ENCODE measurements at regions not wholly inside any gene's neighbourhood (a gene's known extent, or its start where the extent isn't known, plus 50 kb on each side); places are given as distances from the start of the nearest gene placed in this dataset.

- ChIA-PET POLR2A (no interaction called here), CTCF (no interaction called here)
Measured at GRCh38 chr16:73368715-73369114, 320.8 kb upstream of the ZFHX3 start.

GRCh38 chr16:73365016-73365551 is 317.2 kb upstream of the ZFHX3 start:
- no peak for TF ChIP-seq CTCF (IDR thresholded peaks at IDR 0.05; ENCODE audit: insufficient read depth, low read length, missing control alignments)
- ChIA-PET CTCF (no interaction called here), POLR2A (no interaction called here)
- H3K4me3 ChIP-seq (ENCODE audit: low read depth, low read length): no peak overlapping the region
- no peak for DNase-seq (ENCODE audit: low read depth, low spot score)

More at GRCh38 chr16:73368715-73369114, 320.8 kb upstream of the ZFHX3 start:
- no peak for TF ChIP-seq CTCF (IDR thresholded peaks at IDR 0.05; ENCODE audit: insufficient read depth, low read length, missing control alignments)
- no peak for DNase-seq (ENCODE audit: low read depth, low spot score)
- H3K4me3 ChIP-seq (ENCODE audit: low read depth, low read length): no peak overlapping the region

GRCh38 chr16:73364413-73364812 is 316.5 kb upstream of the ZFHX3 start:
- ChIA-PET POLR2A (no interaction called here), CTCF (no interaction called here)
- no peak overlapping the region for H3K4me3 ChIP-seq (ENCODE audit: low read depth, low read length)
- no peak for TF ChIP-seq CTCF (IDR thresholded peaks at IDR 0.05; ENCODE audit: insufficient read depth, low read length, missing control alignments)
- DNase-seq (ENCODE audit: low read depth, low spot score): no peak

- ChIA-PET CTCF (no interaction called here), POLR2A (no interaction called here)
- TF ChIP-seq CTCF (IDR thresholded peaks at IDR 0.05; ENCODE audit: insufficient read depth, low read length, missing control alignments): no peak
- no peak for DNase-seq (ENCODE audit: low read depth, low spot score)
- H3K4me3 ChIP-seq (ENCODE audit: low read depth, low read length): no peak overlapping the region
Measured at GRCh38 chr16:73361061-73361460, 313.1 kb upstream of the ZFHX3 start.

- no peak for TF ChIP-seq CTCF (IDR thresholded peaks at IDR 0.05; ENCODE audit: insufficient read depth, low read length, missing control alignments)
- ChIA-PET POLR2A (no interaction called here), CTCF (no interaction called here)
- no peak for DNase-seq (ENCODE audit: low read depth, low spot score)
- no peak overlapping the region for H3K4me3 ChIP-seq (ENCODE audit: low read depth, low read length)
Measured at GRCh38 chr16:73356401-73357079, 308.6 kb upstream of the ZFHX3 start.

GRCh38 chr16:73355981-73356380 is 308.1 kb upstream of the ZFHX3 start:
- no peak for TF ChIP-seq CTCF (IDR thresholded peaks at IDR 0.05; ENCODE audit: insufficient read depth, low read length, missing control alignments)
- CTCF ChIA-PET: no interaction called here
- no peak overlapping the region for H3K4me3 ChIP-seq (ENCODE audit: low read depth, low read length)
- POLR2A ChIA-PET: no interaction called here
- no peak for DNase-seq (ENCODE audit: low read depth, low spot score)

Measured in AG04449 (cell line).